ENCODE measurements at regions not wholly inside any gene's neighbourhood (a gene's known extent, or its start where the extent isn't known, plus 50 kb on each side); places are given as distances from the start of the nearest gene placed in this dataset.

- no peak overlapping the region for H3K4me3 ChIP-seq (ENCODE audit: low read length)
- H3K27me3 ChIP-seq (ENCODE audit: control insufficient read depth, insufficient read depth, low read length): peaks cover 9% of the 10 kb centered on the region
- H3K36me3 ChIP-seq (ENCODE audit: control insufficient read depth, insufficient read depth, low read length): no peaks in the 10 kb centered on the region
- H3K9ac ChIP-seq (ENCODE audit: low read length): no peak overlapping the region
- no peak overlapping the region for H3K27ac ChIP-seq (ENCODE audit: low read depth, low read length)
- peaks cover 25% of the 10 kb centered on the region for H3K4me1 ChIP-seq (ENCODE audit: control insufficient read depth, insufficient read depth, low read length)
These were observed 220.8 kb upstream of the TNRC6C start for GRCh38 chr17:77737442-77738265.

GRCh38 chr17:77738751-77739531, 219.6 kb upstream of the TNRC6C start:
- Histone ChIP-seq H3K36me3 (ENCODE audit: control insufficient read depth, insufficient read depth, low read length) (no peaks in the 10 kb centered on the region), H3K27ac (ENCODE audit: low read depth, low read length) (peak overlapping the region; percentile 48), H3K4me1 (ENCODE audit: control insufficient read depth, insufficient read depth, low read length) (peaks cover 20% of the 10 kb centered on the region), H3K9ac (ENCODE audit: low read length) (no peak overlapping the region), H3K4me3 (ENCODE audit: low read length) (no peak overlapping the region), H3K27me3 (ENCODE audit: control insufficient read depth, insufficient read depth, low read length) (peaks cover 9% of the 10 kb centered on the region)

- peaks cover 3% of the 10 kb centered on the region for H3K27me3 ChIP-seq (ENCODE audit: control insufficient read depth, insufficient read depth, low read length)
- H3K27ac ChIP-seq (ENCODE audit: low read depth, low read length): no peak overlapping the region
- peaks cover 6% of the 10 kb centered on the region for H3K4me1 ChIP-seq (ENCODE audit: control insufficient read depth, insufficient read depth, low read length)
- H3K36me3 ChIP-seq (ENCODE audit: control insufficient read depth, insufficient read depth, low read length): no peaks in the 10 kb centered on the region
- no peak overlapping the region for H3K9ac ChIP-seq (ENCODE audit: low read length)
- H3K4me3 ChIP-seq (ENCODE audit: low read length): no peak overlapping the region
These were observed 218.0 kb upstream of the TNRC6C start for GRCh38 chr17:77740481-77740880.

GRCh38 chr17:77741109-77741508, 217.4 kb upstream of the TNRC6C start:
- Histone ChIP-seq H3K36me3 (ENCODE audit: control insufficient read depth, insufficient read depth, low read length) (no peaks in the 10 kb centered on the region), H3K27ac (ENCODE audit: low read depth, low read length) (no peak overlapping the region), H3K4me3 (ENCODE audit: low read length) (no peak overlapping the region), H3K4me1 (ENCODE audit: control insufficient read depth, insufficient read depth, low read length) (peaks cover 5% of the 10 kb centered on the region), H3K27me3 (ENCODE audit: control insufficient read depth, insufficient read depth, low read length) (peaks cover 3% of the 10 kb centered on the region), H3K9ac (ENCODE audit: low read length) (no peak overlapping the region)

- Histone ChIP-seq H3K9ac (ENCODE audit: low read length) (no peak overlapping the region), H3K27me3 (ENCODE audit: control insufficient read depth, insufficient read depth, low read length) (peaks cover under 1% of the 10 kb centered on the region), H3K36me3 (ENCODE audit: control insufficient read depth, insufficient read depth, low read length) (no peaks in the 10 kb centered on the region), H3K4me1 (ENCODE audit: control insufficient read depth, insufficient read depth, low read length) (no peaks in the 10 kb centered on the region), H3K27ac (ENCODE audit: low read depth, low read length) (no peak overlapping the region), H3K4me3 (ENCODE audit: low read length) (no peak overlapping the region)
These were observed 215.9 kb upstream of the TNRC6C start for GRCh38 chr17:77742579-77742978.

GRCh38 chr17:77744066-77744988, 214.2 kb upstream of the TNRC6C start:
- no peak overlapping the region for H3K27ac ChIP-seq (ENCODE audit: low read depth, low read length)
- no peak overlapping the region for H3K4me3 ChIP-seq (ENCODE audit: low read length)
- no peaks in the 10 kb centered on the region for H3K36me3 ChIP-seq (ENCODE audit: control insufficient read depth, insufficient read depth, low read length)
- H3K27me3 ChIP-seq (ENCODE audit: control insufficient read depth, insufficient read depth, low read length): no peaks in the 10 kb centered on the region
- H3K9ac ChIP-seq (ENCODE audit: low read length): no peak overlapping the region
- H3K4me1 ChIP-seq (ENCODE audit: control insufficient read depth, insufficient read depth, low read length): no peaks in the 10 kb centered on the region

- Histone ChIP-seq H3K36me3 (ENCODE audit: control insufficient read depth, insufficient read depth, low read length) (no peaks in the 10 kb centered on the region), H3K27ac (ENCODE audit: low read depth, low read length) (no peak overlapping the region), H3K4me1 (ENCODE audit: control insufficient read depth, insufficient read depth, low read length) (no peaks in the 10 kb centered on the region), H3K27me3 (ENCODE audit: control insufficient read depth, insufficient read depth, low read length) (peaks cover under 1% of the 10 kb centered on the region), H3K9ac (ENCODE audit: low read length) (no peak overlapping the region), H3K4me3 (ENCODE audit: low read length) (no peak overlapping the region)
These were observed 212.8 kb upstream of the TNRC6C start for GRCh38 chr17:77745702-77746101.

- H3K36me3 ChIP-seq (ENCODE audit: control insufficient read depth, insufficient read depth, low read length): no peaks in the 10 kb centered on the region
- no peak overlapping the region for H3K27ac ChIP-seq (ENCODE audit: low read depth, low read length)
- peaks cover 4% of the 10 kb centered on the region for H3K27me3 ChIP-seq (ENCODE audit: control insufficient read depth, insufficient read depth, low read length)
- H3K4me3 ChIP-seq (ENCODE audit: low read length): no peak overlapping the region
- H3K4me1 ChIP-seq (ENCODE audit: control insufficient read depth, insufficient read depth, low read length): no peaks in the 10 kb centered on the region
- no peak overlapping the region for H3K9ac ChIP-seq (ENCODE audit: low read length)
These were observed 212.1 kb upstream of the TNRC6C start for GRCh38 chr17:77746393-77746792.

GRCh38 chr17:77746896-77747554, 211.5 kb upstream of the TNRC6C start:
- Histone ChIP-seq H3K9ac (ENCODE audit: low read length) (no peak overlapping the region), H3K27me3 (ENCODE audit: control insufficient read depth, insufficient read depth, low read length) (peaks cover 4% of the 10 kb centered on the region), H3K4me3 (ENCODE audit: low read length) (no peak overlapping the region), H3K27ac (ENCODE audit: low read depth, low read length) (no peak overlapping the region), H3K36me3 (ENCODE audit: control insufficient read depth, insufficient read depth, low read length) (no peaks in the 10 kb centered on the region), H3K4me1 (ENCODE audit: control insufficient read depth, insufficient read depth, low read length) (no peaks in the 10 kb centered on the region)

- Histone ChIP-seq H3K27ac (ENCODE audit: low read depth, low read length) (no peak overlapping the region), H3K36me3 (ENCODE audit: control insufficient read depth, insufficient read depth, low read length) (no peaks in the 10 kb centered on the region), H3K27me3 (ENCODE audit: control insufficient read depth, insufficient read depth, low read length) (peaks cover 4% of the 10 kb centered on the region), H3K4me1 (ENCODE audit: control insufficient read depth, insufficient read depth, low read length) (no peaks in the 10 kb centered on the region), H3K4me3 (ENCODE audit: low read length) (no peak overlapping the region), H3K9ac (ENCODE audit: low read length) (no peak overlapping the region)
These were observed 210.1 kb upstream of the TNRC6C start for GRCh38 chr17:77748436-77748835.

- H3K27me3 ChIP-seq (ENCODE audit: control insufficient read depth, insufficient read depth, low read length): peaks cover 4% of the 10 kb centered on the region
- H3K4me1 ChIP-seq (ENCODE audit: control insufficient read depth, insufficient read depth, low read length): no peaks in the 10 kb centered on the region
- no peak overlapping the region for H3K27ac ChIP-seq (ENCODE audit: low read depth, low read length)
- no peaks in the 10 kb centered on the region for H3K36me3 ChIP-seq (ENCODE audit: control insufficient read depth, insufficient read depth, low read length)
- no peak overlapping the region for H3K4me3 ChIP-seq (ENCODE audit: low read length)
- H3K9ac ChIP-seq (ENCODE audit: low read length): no peak overlapping the region
These were observed 209.2 kb upstream of the TNRC6C start for GRCh38 chr17:77749321-77749751.
